HepG2 (cell line): ENCODE measurements at regions not wholly inside any gene's neighbourhood (a gene's known extent, or its start where the extent isn't known, plus 50 kb on each side); places are given as distances from the start of the nearest gene placed in this dataset.

ENCODE experiments used
- CSRNP2 ChIP-seq: sonication (generic); formaldehyde crosslinking; conservative IDR thresholded peaks from 2 replicates; pipeline ENCODE4 v1.8.0; 2022; ENCODE audit warnings: low read depth, missing genetic modification reagents
- DNMT3B ChIP-seq: conservative IDR thresholded peaks from 2 replicates; pipeline ENCODE4 v1.6.1; 2016; ENCODE audit warnings: missing biosample characterization, control low read depth
- ETS1 ChIP-seq: sonication (generic); formaldehyde crosslinking; IDR thresholded peaks from 2 replicates; pipeline ENCODE4 v1.4.0; 2020; ENCODE audit warnings: missing genetic modification reagents
- ISX ChIP-seq: sonication (generic); formaldehyde crosslinking; conservative IDR thresholded peaks from 2 replicates; pipeline ENCODE4 v1.5.0; 2020; ENCODE audit warnings: missing genetic modification reagents
- MTF2 ChIP-seq: sonication (generic); formaldehyde crosslinking; IDR thresholded peaks from 2 replicates; pipeline ENCODE4 v1.5.0; 2020; ENCODE audit warnings: missing genetic modification reagents, borderline replicate concordance
- MYPOP ChIP-seq: sonication (generic); formaldehyde crosslinking; IDR thresholded peaks from 2 replicates; pipeline ENCODE4 v1.8.1; 2023; ENCODE audit warnings: mild to moderate bottlenecking, moderate library complexity, missing genetic modification reagents
- SETDB1 ChIP-seq: sonication (generic); formaldehyde crosslinking; IDR thresholded peaks from 2 replicates; pipeline ENCODE4 v1.5.1; 2020; ENCODE audit warnings: missing genetic modification reagents, mild to moderate bottlenecking, borderline replicate concordance
- SKI ChIP-seq: fragments of 450-650 bp; IDR thresholded peaks from one replicate; pipeline ENCODE4 v1.6.1; 2018; ENCODE audit warnings: mild to moderate bottlenecking; ENCODE audit not compliant: partially characterized antibody
- TERF1 ChIP-seq: sonication (generic); formaldehyde crosslinking; IDR thresholded peaks from 2 replicates; pipeline ENCODE4 v1.8.0; 2022; ENCODE audit warnings: mild to moderate bottlenecking, missing genetic modification reagents, moderate library complexity
- YY1 ChIP-seq: IDR thresholded peaks from 2 replicates; pipeline ENCODE4 v1.6.1; 2011; ENCODE audit warnings: low read length, low read depth, moderate library complexity, mild to moderate bottlenecking; ENCODE audit not compliant: insufficient read depth, insufficient replicate concordance
- ZEB1 ChIP-seq: IDR thresholded peaks from 2 replicates; pipeline ENCODE4 v1.6.1; 2012; ENCODE audit warnings: mild to moderate bottlenecking, low read depth, inconsistent platforms; ENCODE audit not compliant: insufficient replicate concordance
- ZNF318 ChIP-seq: sonication (generic); formaldehyde crosslinking; IDR thresholded peaks from 2 replicates; pipeline ENCODE4 v1.4.0; 2020; ENCODE audit warnings: mild to moderate bottlenecking, missing genetic modification reagents
- ZNF343 ChIP-seq: sonication (generic); formaldehyde crosslinking; IDR thresholded peaks from 2 replicates; pipeline ENCODE4 v1.4.0; 2020; ENCODE audit warnings: mild to moderate bottlenecking, missing genetic modification reagents
- ZNF776 ChIP-seq: sonication (generic); formaldehyde crosslinking; IDR thresholded peaks from 2 replicates; pipeline ENCODE4 v1.4.0; 2020; ENCODE audit warnings: mild to moderate bottlenecking, missing genetic modification reagents
- ZNF780A ChIP-seq: sonication (generic); formaldehyde crosslinking; IDR thresholded peaks from 2 replicates; pipeline ENCODE4 v1.8.0; 2022; ENCODE audit warnings: mild to moderate bottlenecking, missing genetic modification reagents, moderate library complexity

- TF ChIP-seq DNMT3B (CRISPR knock-in tag) (no peak), MYPOP (CRISPR knock-in tag) (no peak), ISX (CRISPR knock-in tag) (no peak), YY1 (peak; percentile 4), SETDB1 (CRISPR knock-in tag) (no peak), MTF2 (CRISPR knock-in tag) (no peak), ZNF318 (no peak), CSRNP2 (CRISPR knock-in tag) (no peak), ETS1 (CRISPR knock-in tag) (no peak), ZEB1 (no peak), ZNF780A (no peak), ZNF776 (no peak), TERF1 (CRISPR knock-in tag) (no peak), ZNF343 (peak; percentile 23; the same call in 1 of the 2 replicates), SKI (peak; percentile 67)
Measured at GRCh38 chr5:116864157-116864837, 289.7 kb upstream of the SEMA6A start (continued).
